GM12873 (cell line): ENCODE measurements at regions not wholly inside any gene's neighbourhood (a gene's known extent, or its start where the extent isn't known, plus 50 kb on each side); places are given as distances from the start of the nearest gene placed in this dataset.

Experiments
- CTCF ChIP-seq: IDR thresholded peaks from 2 replicates; pipeline ENCODE4 v1.5.1; 2012; ENCODE audit warnings: low read depth, mild to moderate bottlenecking, moderate library complexity, low read length, control low read depth; ENCODE audit not compliant: insufficient read depth; ENCODE audit errors: missing control alignments

GRCh38 chr20:39857187-39857586 lies 831.8 kb downstream of the MAFB start:
- no peak for TF ChIP-seq CTCF

GRCh38 chr20:39855799-39856198 lies 833.2 kb downstream of the MAFB start:
- TF ChIP-seq CTCF = no peak

- no peak for TF ChIP-seq CTCF
These were observed 834.0 kb downstream of the MAFB start for GRCh38 chr20:39855056-39855455.

- TF ChIP-seq CTCF = no peak
These were observed 835.4 kb downstream of the MAFB start for GRCh38 chr20:39853636-39854035.

GRCh38 chr20:39853050-39853449 lies 836.0 kb downstream of the MAFB start:
- no peak for TF ChIP-seq CTCF

- TF ChIP-seq CTCF = no peak
These were observed 837.6 kb downstream of the MAFB start for GRCh38 chr20:39851459-39851858.

- no peak for TF ChIP-seq CTCF
These were observed 838.2 kb downstream of the MAFB start for GRCh38 chr20:39850821-39851330.
